ENCODE measurements at regions not wholly inside any gene's neighbourhood (a gene's known extent, or its start where the extent isn't known, plus 50 kb on each side); places are given as distances from the start of the nearest gene placed in this dataset.

DNA sequence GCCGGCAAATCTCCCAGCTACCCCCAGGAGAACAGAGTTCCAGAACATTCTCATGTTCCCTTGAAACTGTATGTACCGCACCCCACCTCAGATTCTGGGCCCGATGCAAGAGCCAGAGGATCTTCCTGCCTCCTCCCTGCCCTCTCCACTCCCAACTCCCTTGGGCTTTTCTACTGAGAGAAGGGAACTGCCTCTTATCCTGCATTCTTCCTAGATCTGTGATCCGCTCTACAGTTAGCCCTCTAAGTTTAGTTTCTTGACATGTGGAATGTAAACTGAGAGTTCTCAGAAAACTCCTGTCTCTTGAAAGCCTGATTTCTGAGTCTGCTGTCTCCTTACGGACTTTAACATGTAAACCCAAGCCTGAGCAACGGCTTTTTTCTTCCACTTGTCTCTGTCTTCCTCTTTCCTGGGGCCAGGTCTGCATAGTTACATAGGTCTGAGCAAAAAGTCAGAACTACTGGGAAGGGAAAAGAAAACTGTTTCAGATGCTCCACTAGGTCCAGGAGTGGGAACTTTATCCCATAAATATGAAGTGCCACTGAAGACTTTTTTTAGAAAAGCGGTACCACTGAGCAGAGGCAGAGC is 86.5 kb upstream of the TNFAIP3 start:
- TF ChIP-seq, protein P1, sequence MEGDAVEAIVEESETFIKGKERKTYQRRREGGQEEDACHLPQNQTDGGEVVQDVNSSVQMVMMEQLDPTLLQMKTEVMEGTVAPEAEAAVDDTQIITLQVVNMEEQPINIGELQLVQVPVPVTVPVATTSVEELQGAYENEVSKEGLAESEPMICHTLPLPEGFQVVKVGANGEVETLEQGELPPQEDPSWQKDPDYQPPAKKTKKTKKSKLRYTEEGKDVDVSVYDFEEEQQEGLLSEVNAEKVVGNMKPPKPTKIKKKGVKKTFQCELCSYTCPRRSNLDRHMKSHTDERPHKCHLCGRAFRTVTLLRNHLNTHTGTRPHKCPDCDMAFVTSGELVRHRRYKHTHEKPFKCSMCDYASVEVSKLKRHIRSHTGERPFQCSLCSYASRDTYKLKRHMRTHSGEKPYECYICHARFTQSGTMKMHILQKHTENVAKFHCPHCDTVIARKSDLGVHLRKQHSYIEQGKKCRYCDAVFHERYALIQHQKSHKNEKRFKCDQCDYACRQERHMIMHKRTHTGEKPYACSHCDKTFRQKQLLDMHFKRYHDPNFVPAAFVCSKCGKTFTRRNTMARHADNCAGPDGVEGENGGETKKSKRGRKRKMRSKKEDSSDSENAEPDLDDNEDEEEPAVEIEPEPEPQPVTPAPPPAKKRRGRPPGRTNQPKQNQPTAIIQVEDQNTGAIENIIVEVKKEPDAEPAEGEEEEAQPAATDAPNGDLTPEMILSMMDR (IDR thresholded peaks at IDR 0.05; ENCODE audit: insufficient read depth, low read length): no peak
- no peak for TF ChIP-seq REST (IDR thresholded peaks at IDR 0.05; ENCODE audit: insufficient replicate concordance, low read depth)

Measured in HL-60 (cell line).